ENCODE measurements at regions not wholly inside any gene's neighbourhood (a gene's known extent, or its start where the extent isn't known, plus 50 kb on each side); places are given as distances from the start of the nearest gene placed in this dataset.

DNA sequence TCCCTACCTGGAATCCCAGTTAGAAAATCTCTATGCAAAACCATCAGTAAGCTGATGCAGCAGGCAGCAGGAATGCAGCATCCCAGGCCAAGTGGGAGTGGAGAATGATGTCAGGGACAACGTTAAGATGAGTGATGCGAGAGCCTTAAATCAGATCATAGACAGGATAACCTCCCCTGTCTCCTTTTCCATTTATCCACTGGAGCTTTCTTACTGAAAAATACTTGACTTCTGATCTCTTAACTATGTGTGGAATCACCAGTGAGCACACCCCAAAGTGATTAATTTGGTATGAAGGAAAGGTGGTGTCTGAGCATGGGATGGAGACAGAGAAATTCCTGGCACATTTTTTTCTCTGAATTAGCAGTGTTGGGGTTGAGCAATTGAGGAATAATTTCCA lies 98.0 kb downstream of the RND3 start:
- Histone ChIP-seq H3K9me3 (ENCODE audit: control insufficient read depth, insufficient read depth, low read depth, low read length) (no peaks in the 10 kb centered on the region), H3K4me1 (ENCODE audit: control insufficient read depth, insufficient read depth, low read length) (no peaks in the 10 kb centered on the region), H3K4me3 (ENCODE audit: low read depth in 2 of 2, low read length in 2 of 2) (no peak overlapping the region), H3K27ac (ENCODE audit: low read length) (no peak overlapping the region), H3K36me3 (ENCODE audit: control insufficient read depth, insufficient read depth, low read length) (no peaks in the 10 kb centered on the region), H3K27me3 (ENCODE audit: control insufficient read depth, insufficient read depth, low read length) (no peaks in the 10 kb centered on the region)
- intact Hi-C loops (cut with micrococcal nuclease; ENCODE audit: unreplicated experiment) = no loop called here
- ATAC-seq (no peak), DNase-seq (ENCODE audit: low read depth, low spot score) (no peak)
- TF ChIP-seq CTCF (IDR thresholded peaks at IDR 0.05) (no peak), POLR2AphosphoS5 (IDR thresholded peaks at IDR 0.05; ENCODE audit: low read depth, low read length) (no peak), TCF7L2 (IDR thresholded peaks at IDR 0.05; ENCODE audit: low read depth, low read length) (no peak), SIN3A (IDR thresholded peaks at IDR 0.05; ENCODE audit: borderline replicate concordance, insufficient read depth, low read depth, low read length) (no peak), REST (IDR thresholded peaks at IDR 0.05; ENCODE audit: insufficient read depth in 1 of 2, low read depth in 2 of 2, low read length in 1 of 2) (no peak)
- CTCF ChIA-PET = no interaction called here
- POLR2A ChIA-PET = no interaction called here
- BruUV-seq (replicated peaks) = no TSS peak
- in situ Hi-C loops (cut with HindIII; ENCODE audit: low pct_unique_long_range_greater_than_20kb, low sequenced_read_pairs) = no loop called here

GRCh38 chr2:150388289-150388625 lies 99.2 kb downstream of the RND3 start:
- DNase-seq (ENCODE audit: low read depth, low spot score) (no peak), ATAC-seq (no peak)
- intact Hi-C loops (cut with micrococcal nuclease; ENCODE audit: unreplicated experiment) = no loop called here
- no peaks in the 10 kb centered on the region for H3K27me3 ChIP-seq (ENCODE audit: control insufficient read depth, insufficient read depth, low read length)
- ChIA-PET POLR2A (no interaction called here), CTCF (no interaction called here)
- H3K36me3 ChIP-seq (ENCODE audit: control insufficient read depth, insufficient read depth, low read length) = no peaks in the 10 kb centered on the region
- H3K4me1 ChIP-seq (ENCODE audit: control insufficient read depth, insufficient read depth, low read length) = no peaks in the 10 kb centered on the region
- BruUV-seq (replicated peaks) = no TSS peak
- H3K9me3 ChIP-seq (ENCODE audit: control insufficient read depth, insufficient read depth, low read depth, low read length) = no peaks in the 10 kb centered on the region
- in situ Hi-C loops (cut with HindIII; ENCODE audit: low pct_unique_long_range_greater_than_20kb, low sequenced_read_pairs) = no loop called here
- TF ChIP-seq TCF7L2 (IDR thresholded peaks at IDR 0.05; ENCODE audit: low read depth, low read length) (no peak), SIN3A (IDR thresholded peaks at IDR 0.05; ENCODE audit: borderline replicate concordance, insufficient read depth, low read depth, low read length) (no peak), CTCF (IDR thresholded peaks at IDR 0.05) (no peak), REST (IDR thresholded peaks at IDR 0.05; ENCODE audit: insufficient read depth in 1 of 2, low read depth in 2 of 2, low read length in 1 of 2) (no peak), POLR2AphosphoS5 (IDR thresholded peaks at IDR 0.05; ENCODE audit: low read depth, low read length) (no peak)
- no peak overlapping the region for H3K4me3 ChIP-seq (ENCODE audit: low read depth in 2 of 2, low read length in 2 of 2)
- H3K27ac ChIP-seq (ENCODE audit: low read length) = no peak overlapping the region
